B cell (primary cell): ENCODE measurements at regions not wholly inside any gene's neighbourhood (a gene's known extent, or its start where the extent isn't known, plus 50 kb on each side); places are given as distances from the start of the nearest gene placed in this dataset.

Experiments
- ATAC-seq: fragments of 200-7000 bp; cut with Tn5 transposase; one replicate; pipeline ENCODE4 v1.10.0; 2021; ENCODE audit warnings: low read depth, mild to moderate bottlenecking, moderate number of reproducible peaks, moderate library complexity
- CTCF ChIA-PET: fragments of 350-600 bp; sonication (Branson Sonifier 250); formaldehyde crosslinking; loops from one replicate; lab custom pipeline; 2021; ENCODE audit warnings: antibody characterized with exemption, inconsistent platforms; lab: Charles Lee
- POLR2A ChIA-PET: fragments of 350-600 bp; sonication (Branson Sonifier 250); formaldehyde crosslinking; loops from one replicate; lab custom pipeline; 2021; ENCODE audit warnings: antibody characterized with exemption; lab: Charles Lee
- DNase-seq: peaks from one replicate; pipeline ENCODE4 v3.0.0; 2013
- H2AFZ ChIP-seq: 2 replicates; pipeline ENCODE4 v1.6.1; 2012; ENCODE audit warnings: mild to moderate bottlenecking, low read depth, low read length; ENCODE audit not compliant: insufficient read depth, poor library complexity, severe bottlenecking
- H3K27ac ChIP-seq, 2 donors: 1 replicate in 1 of 2; 2 replicates in 1 of 2; pipeline ENCODE4 v1.5.1; 2012 to 2013; ENCODE audit warnings: low read length in 2 of 2, mild to moderate bottlenecking in 2 of 2, moderate library complexity in 1 of 2
- H3K27me3 ChIP-seq, 4 experiments: fragments of 200-600 bp in 1 of 4; sonication (generic) in 1 of 4; replicated peaks in 1 of 4; 1 replicate in 2 of 4; 2 replicates in 2 of 4; pipeline versions ENCODE4 v1.6.1 to v1.7.0; 2013 to 2016; ENCODE audit warnings: low read length in 3 of 4, mild to moderate bottlenecking in 2 of 4, mixed read lengths in 1 of 4, moderate library complexity in 1 of 4; ENCODE audit not compliant: insufficient read depth in 4 of 4, control insufficient read depth in 3 of 4; ENCODE audit errors: control extremely low read depth in 1 of 4
- H3K36me3 ChIP-seq, 2 experiments: replicated peaks in 1 of 2; 1 replicate in 1 of 2; 2 replicates in 1 of 2; pipeline versions ENCODE4 v1.6.1 to v1.7.1; 2013; ENCODE audit warnings: low read length in 1 of 2; ENCODE audit not compliant: insufficient read depth in 2 of 2, control insufficient read depth in 1 of 2; ENCODE audit errors: control extremely low read depth in 1 of 2, extremely low read depth in 1 of 2
- H3K4me1 ChIP-seq, 2 donors: fragments of 200-600 bp in 1 of 2; sonication (generic) in 1 of 2; 1 replicate in 1 of 2; 2 replicates in 1 of 2; pipeline versions ENCODE4 v1.5.1 to v1.6.1; 2013 to 2017; ENCODE audit warnings: low read length in 2 of 2; ENCODE audit not compliant: control insufficient read depth in 2 of 2, insufficient read depth in 2 of 2
- H3K4me2 ChIP-seq: replicated peaks from 2 replicates; pipeline ENCODE3; 2012; ENCODE audit warnings: mild to moderate bottlenecking, low read depth, low read length; ENCODE audit not compliant: poor library complexity, severe bottlenecking
- H3K4me3 ChIP-seq, 5 experiments: fragments of 200-600 bp in 1 of 5; sonication (generic) in 1 of 5; 1 replicate in 3 of 5; 2 replicates in 2 of 5; pipeline versions ENCODE4 v1.5.1 to v1.7.0; 2011 to 2016; ENCODE audit warnings: low read length in 4 of 5, mild to moderate bottlenecking in 4 of 5, low read depth in 2 of 5, control low read depth in 1 of 5, moderate library complexity in 1 of 5; ENCODE audit not compliant: insufficient read depth in 1 of 5; ENCODE audit errors: control extremely low read depth in 1 of 5, extremely low read depth in 1 of 5
- H3K79me2 ChIP-seq: fragments of 200-600 bp; sonication (generic); one replicate; pipeline ENCODE4 v1.6.0; 2016; ENCODE audit warnings: low read length; ENCODE audit not compliant: control insufficient read depth, insufficient read depth
- H3K9ac ChIP-seq: fragments of 200-600 bp; sonication (generic); 2 replicates; pipeline ENCODE4 v1.6.1; 2017; ENCODE audit warnings: mild to moderate bottlenecking, low read length, moderate library complexity
- H3K9me3 ChIP-seq, 3 donors: one replicate each; pipeline versions ENCODE4 v1.6.1 to v1.7.1; 2013; ENCODE audit warnings: low read length in 2 of 3; ENCODE audit not compliant: control insufficient read depth in 2 of 3, insufficient read depth in 1 of 3; ENCODE audit errors: control extremely low read depth in 1 of 3
- H4K20me1 ChIP-seq: 2 replicates; pipeline ENCODE4 v1.6.0; 2012; ENCODE audit warnings: mild to moderate bottlenecking, low read length; ENCODE audit not compliant: insufficient read depth, control insufficient read depth, poor library complexity, severe bottlenecking
- H3K27ac Mint-ChIP-seq: one replicate; pipeline ENCODE4 v1.8.0; 2021; ENCODE audit warnings: mixed read lengths
- H3K27me3 Mint-ChIP-seq: one replicate; pipeline ENCODE4 v1.8.0; 2021; ENCODE audit warnings: mixed read lengths
- H3K4me1 Mint-ChIP-seq: one replicate; pipeline ENCODE4 v1.8.0; 2021; ENCODE audit warnings: mixed read lengths
- H3K4me3 Mint-ChIP-seq: one replicate; pipeline ENCODE4 v1.8.0; 2021; ENCODE audit warnings: mixed read lengths
- H3K9me3 Mint-ChIP-seq: one replicate; pipeline ENCODE4 v1.8.0; 2022; ENCODE audit warnings: mixed read lengths; ENCODE audit not compliant: insufficient read depth
- EZH2 ChIP-seq: IDR thresholded peaks from 2 replicates; pipeline ENCODE4 v1.6.1; 2012; ENCODE audit warnings: borderline replicate concordance, low read depth, mild to moderate bottlenecking, moderate library complexity, low read length; ENCODE audit not compliant: insufficient read depth, poor library complexity, severe bottlenecking
- WGBS: methylation state at CpG from one replicate; pipeline ENCODE4 v1.1.5; 2013; ENCODE audit warnings: missing lambda C conversion rate; ENCODE audit not compliant: insufficient coverage; 5-methylcytosine and 5-hydroxymethylcytosine counted together
- intact Hi-C: fragments of 100-400 bp; cut with micrococcal nuclease; formaldehyde crosslinking; loops from one replicate; pipeline ENCODE4 v1.10.0; 2022
- TF ChIP-seq, protein P1 (sequence below): fragments of 200-600 bp; IDR thresholded peaks from one replicate; pipeline ENCODE4 v1.8.0; 2022; ENCODE audit warnings: antibody characterized with exemption, mild to moderate bottlenecking

DNA sequence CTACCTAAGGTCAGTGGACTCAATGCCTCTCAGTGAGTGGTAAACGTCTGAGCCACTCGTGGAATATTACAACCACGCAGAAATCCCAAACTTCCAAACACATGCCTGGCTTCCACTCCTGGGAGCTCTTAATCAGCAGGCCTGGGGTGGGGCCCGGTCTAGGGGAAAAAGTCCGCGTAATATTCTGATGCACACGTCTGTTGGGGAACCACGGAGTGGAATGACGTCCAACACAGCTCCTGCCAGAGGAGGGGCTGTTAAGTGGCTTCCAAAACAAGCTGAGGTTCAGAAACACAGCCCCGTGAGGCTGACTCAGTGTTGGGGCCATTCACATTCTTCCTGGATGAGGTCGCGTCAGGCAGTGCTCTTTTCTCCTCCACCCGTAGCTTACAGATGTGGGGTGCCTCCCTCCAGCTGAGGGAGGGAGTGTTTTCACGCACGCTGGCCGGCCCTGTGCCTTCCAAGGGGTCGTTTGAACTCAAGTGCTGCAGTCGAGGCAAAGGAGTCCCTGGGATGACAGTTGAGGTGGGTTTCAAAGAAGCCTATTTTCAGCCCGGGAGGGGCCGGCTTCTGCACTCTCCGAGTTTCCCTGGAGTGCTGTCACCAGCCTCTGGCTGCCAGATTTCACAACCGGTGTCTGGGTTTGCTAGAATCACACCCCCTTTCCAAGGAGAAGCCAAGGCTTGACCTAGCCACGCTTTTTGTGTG, 73.1 kb downstream of the ACKR3 start:
- no peak overlapping the region for H3K4me3 Mint-ChIP-seq
- no peak for TF ChIP-seq EZH2
- TF ChIP-seq, protein P1, sequence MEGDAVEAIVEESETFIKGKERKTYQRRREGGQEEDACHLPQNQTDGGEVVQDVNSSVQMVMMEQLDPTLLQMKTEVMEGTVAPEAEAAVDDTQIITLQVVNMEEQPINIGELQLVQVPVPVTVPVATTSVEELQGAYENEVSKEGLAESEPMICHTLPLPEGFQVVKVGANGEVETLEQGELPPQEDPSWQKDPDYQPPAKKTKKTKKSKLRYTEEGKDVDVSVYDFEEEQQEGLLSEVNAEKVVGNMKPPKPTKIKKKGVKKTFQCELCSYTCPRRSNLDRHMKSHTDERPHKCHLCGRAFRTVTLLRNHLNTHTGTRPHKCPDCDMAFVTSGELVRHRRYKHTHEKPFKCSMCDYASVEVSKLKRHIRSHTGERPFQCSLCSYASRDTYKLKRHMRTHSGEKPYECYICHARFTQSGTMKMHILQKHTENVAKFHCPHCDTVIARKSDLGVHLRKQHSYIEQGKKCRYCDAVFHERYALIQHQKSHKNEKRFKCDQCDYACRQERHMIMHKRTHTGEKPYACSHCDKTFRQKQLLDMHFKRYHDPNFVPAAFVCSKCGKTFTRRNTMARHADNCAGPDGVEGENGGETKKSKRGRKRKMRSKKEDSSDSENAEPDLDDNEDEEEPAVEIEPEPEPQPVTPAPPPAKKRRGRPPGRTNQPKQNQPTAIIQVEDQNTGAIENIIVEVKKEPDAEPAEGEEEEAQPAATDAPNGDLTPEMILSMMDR, result no peak
- H3K9me3 ChIP-seq, result peaks cover 0 to 8% (median 0%) of the 10 kb centered on the region in 3 donors
- H3K4me2 ChIP-seq, result no peak overlapping the region
- POLR2A ChIA-PET, result no interaction called here
- H4K20me1 ChIP-seq, result no peaks in the 10 kb centered on the region
- H3K4me1 Mint-ChIP-seq, result no peaks in the 10 kb centered on the region
- no peaks in the 10 kb centered on the region for H3K9me3 Mint-ChIP-seq
- H3K4me1 ChIP-seq, result no peaks in the 10 kb centered on the region
- DNase-seq, result no peak
- no peak overlapping the region for H3K27ac Mint-ChIP-seq
- peaks cover 36% of the 10 kb centered on the region for H3K27me3 Mint-ChIP-seq
- WGBS, result 64% methylated on average over 13 of the region's 23 CpGs
- H3K27ac ChIP-seq, result no peak overlapping the region
- CTCF ChIA-PET, result no interaction called here
- no peaks in the 10 kb centered on the region for H3K79me2 ChIP-seq
- H3K27me3 ChIP-seq, result no peaks in the 10 kb centered on the region
- no peak overlapping the region for H2AFZ ChIP-seq
- no peak for ATAC-seq
- intact Hi-C loops, result no loop called here
- H3K36me3 ChIP-seq, result no peaks in the 10 kb centered on the region
- H3K4me3 ChIP-seq, result no peak overlapping the region
- no peak overlapping the region for H3K9ac ChIP-seq

- no peak overlapping the region for H3K4me3 Mint-ChIP-seq
- Histone ChIP-seq H3K27me3 (no peaks in the 10 kb centered on the region), H3K79me2 (no peaks in the 10 kb centered on the region), H3K4me1 (no peaks in the 10 kb centered on the region), H3K9ac (no peak overlapping the region), H3K4me3 (no peak overlapping the region), H3K36me3 (no peaks in the 10 kb centered on the region), H3K27ac (no peak overlapping the region), H3K4me2 (no peak overlapping the region), H4K20me1 (no peaks in the 10 kb centered on the region), H2AFZ (no peak overlapping the region), H3K9me3 (peaks cover 0 to 8% (median 0%) of the 10 kb centered on the region in 3 donors)
- no peaks in the 10 kb centered on the region for H3K9me3 Mint-ChIP-seq
- no peak overlapping the region for H3K27ac Mint-ChIP-seq
- ATAC-seq, result no peak
- intact Hi-C loops, result no loop called here
- 93% methylated on average over 3 of the region's 8 CpGs for WGBS
- TF ChIP-seq EZH2, result no peak
- TF ChIP-seq, protein P1, result no peak
- peaks cover 42% of the 10 kb centered on the region for H3K27me3 Mint-ChIP-seq
- H3K4me1 Mint-ChIP-seq, result no peaks in the 10 kb centered on the region
- DNase-seq, result no peak
- POLR2A ChIA-PET, result no interaction called here
- CTCF ChIA-PET, result no interaction called here
These were observed 73.9 kb downstream of the ACKR3 start for GRCh38 chr2:236643480-236643879.
